ENCODE measurements at regions not wholly inside any gene's neighbourhood (a gene's known extent, or its start where the extent isn't known, plus 50 kb on each side); places are given as distances from the start of the nearest gene placed in this dataset.

DNA sequence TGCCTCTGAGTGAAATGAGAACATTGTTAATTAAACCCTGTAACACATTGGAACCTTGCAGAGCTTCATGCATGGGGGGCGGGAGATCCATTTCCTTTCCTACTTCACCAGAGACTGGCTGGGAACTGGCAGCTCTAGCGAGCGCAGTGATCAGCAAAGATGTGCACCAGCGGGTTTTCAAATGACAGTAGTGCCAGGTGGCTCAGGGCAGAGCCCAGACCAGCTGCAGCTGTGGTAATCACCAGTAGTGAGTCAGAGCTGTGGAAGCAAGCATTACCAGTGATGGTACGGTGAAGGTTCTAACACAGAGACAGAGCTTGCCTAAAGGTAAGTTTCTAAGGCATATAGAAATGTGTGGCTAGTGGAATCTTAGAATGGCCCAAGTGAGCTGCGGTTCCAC is 1009.7 kb upstream of the CELF2 start:
- no peak overlapping the region for H3K9ac ChIP-seq (ENCODE audit: low read length)
- no peak for TF ChIP-seq EZH2phosphoT487 (conservative IDR thresholded peaks at IDR 0.05; ENCODE audit: low read length)
- TF ChIP-seq, protein P1, sequence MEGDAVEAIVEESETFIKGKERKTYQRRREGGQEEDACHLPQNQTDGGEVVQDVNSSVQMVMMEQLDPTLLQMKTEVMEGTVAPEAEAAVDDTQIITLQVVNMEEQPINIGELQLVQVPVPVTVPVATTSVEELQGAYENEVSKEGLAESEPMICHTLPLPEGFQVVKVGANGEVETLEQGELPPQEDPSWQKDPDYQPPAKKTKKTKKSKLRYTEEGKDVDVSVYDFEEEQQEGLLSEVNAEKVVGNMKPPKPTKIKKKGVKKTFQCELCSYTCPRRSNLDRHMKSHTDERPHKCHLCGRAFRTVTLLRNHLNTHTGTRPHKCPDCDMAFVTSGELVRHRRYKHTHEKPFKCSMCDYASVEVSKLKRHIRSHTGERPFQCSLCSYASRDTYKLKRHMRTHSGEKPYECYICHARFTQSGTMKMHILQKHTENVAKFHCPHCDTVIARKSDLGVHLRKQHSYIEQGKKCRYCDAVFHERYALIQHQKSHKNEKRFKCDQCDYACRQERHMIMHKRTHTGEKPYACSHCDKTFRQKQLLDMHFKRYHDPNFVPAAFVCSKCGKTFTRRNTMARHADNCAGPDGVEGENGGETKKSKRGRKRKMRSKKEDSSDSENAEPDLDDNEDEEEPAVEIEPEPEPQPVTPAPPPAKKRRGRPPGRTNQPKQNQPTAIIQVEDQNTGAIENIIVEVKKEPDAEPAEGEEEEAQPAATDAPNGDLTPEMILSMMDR (IDR thresholded peaks at IDR 0.05; ENCODE audit: insufficient read depth, low read length, poor library complexity, severe bottlenecking), result no peak
- no peaks in the 10 kb centered on the region for H3F3A ChIP-seq (ENCODE audit: insufficient read depth)
- no peaks in the 10 kb centered on the region for H3K27me3 ChIP-seq (ENCODE audit: low read length)
- H3K4me3 ChIP-seq (ENCODE audit: insufficient read depth, low read length, poor library complexity, severe bottlenecking), result no peak overlapping the region
- no peaks in the 10 kb centered on the region for H4K20me1 ChIP-seq (ENCODE audit: low read depth, low read length)
- no peaks in the 10 kb centered on the region for H3K36me3 ChIP-seq (ENCODE audit: low read length)
- H3K79me2 ChIP-seq (ENCODE audit: insufficient read depth, low read length), result no peaks in the 10 kb centered on the region
- H3K4me2 ChIP-seq (ENCODE audit: low read depth, low read length, poor library complexity, severe bottlenecking), result no peak overlapping the region
- H3K27ac ChIP-seq (ENCODE audit: low read depth, low read length), result no peak overlapping the region
- H3K9me2 ChIP-seq (replicated peaks; ENCODE audit: insufficient read depth, low read length), result no peaks in the 10 kb centered on the region
- no peak overlapping the region for H2AFZ ChIP-seq (ENCODE audit: low read depth, low read length, severe bottlenecking)
- H3K9me3 ChIP-seq (ENCODE audit: insufficient read depth, low read length), result no peaks in the 10 kb centered on the region

DNA sequence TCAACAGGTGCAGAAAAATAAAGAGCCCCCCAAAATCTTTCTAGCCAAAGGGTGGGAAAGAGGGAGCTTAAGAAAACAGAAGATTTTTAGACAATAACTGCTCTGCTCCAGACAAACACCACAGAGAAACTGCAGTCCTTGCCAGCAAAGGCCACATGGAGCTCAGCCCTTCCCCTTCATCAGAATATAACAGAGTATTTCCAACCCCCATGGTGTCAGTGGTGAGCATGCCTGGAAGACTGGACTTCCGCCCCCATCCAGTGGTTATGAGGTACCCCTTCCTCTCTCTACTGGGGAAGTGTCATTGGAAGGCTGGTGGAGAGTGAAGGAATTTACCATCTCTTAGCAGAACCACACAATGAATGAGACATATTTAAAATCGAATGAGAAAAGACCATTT is 1007.3 kb upstream of the CELF2 start:
- no peak overlapping the region for H3K9ac ChIP-seq (ENCODE audit: low read length)
- H3K9me3 ChIP-seq (ENCODE audit: insufficient read depth, low read length), result no peaks in the 10 kb centered on the region
- no peaks in the 10 kb centered on the region for H3F3A ChIP-seq (ENCODE audit: insufficient read depth)
- H3K27ac ChIP-seq (ENCODE audit: low read depth, low read length), result no peak overlapping the region
- H3K36me3 ChIP-seq (ENCODE audit: low read length), result no peaks in the 10 kb centered on the region
- no peak overlapping the region for H3K4me3 ChIP-seq (ENCODE audit: insufficient read depth, low read length, poor library complexity, severe bottlenecking)
- H3K27me3 ChIP-seq (ENCODE audit: low read length), result no peaks in the 10 kb centered on the region
- TF ChIP-seq, protein P1 (IDR thresholded peaks at IDR 0.05; ENCODE audit: insufficient read depth, low read length, poor library complexity, severe bottlenecking), result no peak
- no peak for TF ChIP-seq EZH2phosphoT487 (conservative IDR thresholded peaks at IDR 0.05; ENCODE audit: low read length)
- no peak overlapping the region for H2AFZ ChIP-seq (ENCODE audit: low read depth, low read length, severe bottlenecking)
- H3K4me2 ChIP-seq (ENCODE audit: low read depth, low read length, poor library complexity, severe bottlenecking), result no peak overlapping the region
- H3K9me2 ChIP-seq (replicated peaks; ENCODE audit: insufficient read depth, low read length), result no peaks in the 10 kb centered on the region
- no peaks in the 10 kb centered on the region for H4K20me1 ChIP-seq (ENCODE audit: low read depth, low read length)
- H3K79me2 ChIP-seq (ENCODE audit: insufficient read depth, low read length), result no peaks in the 10 kb centered on the region

DNA sequence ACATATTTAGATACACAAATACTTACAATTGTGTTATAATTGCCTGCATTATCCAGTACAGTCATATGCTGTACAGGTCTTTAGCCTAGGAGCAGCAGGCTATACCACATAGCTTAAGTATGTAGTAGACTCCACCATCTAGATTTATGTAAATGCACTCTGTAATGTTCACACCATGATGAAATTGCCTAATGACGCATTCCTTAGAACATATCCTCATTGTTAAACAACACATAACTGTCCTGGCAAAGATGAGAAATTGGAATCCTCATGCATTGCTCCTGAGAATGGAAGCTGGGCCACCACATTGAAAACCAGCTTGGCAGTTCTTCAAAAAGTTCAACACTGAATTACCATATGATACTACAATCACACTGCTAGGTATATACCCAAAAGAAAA is 1002.8 kb upstream of the CELF2 start:
- Histone ChIP-seq H3K4me3 (ENCODE audit: insufficient read depth, low read length, poor library complexity, severe bottlenecking) (no peak overlapping the region), H3F3A (ENCODE audit: insufficient read depth) (no peaks in the 10 kb centered on the region), H3K9me2 (replicated peaks; ENCODE audit: insufficient read depth, low read length) (no peaks in the 10 kb centered on the region), H3K27ac (ENCODE audit: low read depth, low read length) (no peak overlapping the region), H4K20me1 (ENCODE audit: low read depth, low read length) (no peaks in the 10 kb centered on the region), H3K79me2 (ENCODE audit: insufficient read depth, low read length) (no peaks in the 10 kb centered on the region), H2AFZ (ENCODE audit: low read depth, low read length, severe bottlenecking) (no peak overlapping the region), H3K4me2 (ENCODE audit: low read depth, low read length, poor library complexity, severe bottlenecking) (no peak overlapping the region), H3K27me3 (ENCODE audit: low read length) (no peaks in the 10 kb centered on the region), H3K36me3 (ENCODE audit: low read length) (no peaks in the 10 kb centered on the region), H3K9ac (ENCODE audit: low read length) (no peak overlapping the region), H3K9me3 (ENCODE audit: insufficient read depth, low read length) (no peaks in the 10 kb centered on the region)
- no peak for TF ChIP-seq EZH2phosphoT487 (conservative IDR thresholded peaks at IDR 0.05; ENCODE audit: low read length)
- TF ChIP-seq, protein P1 (IDR thresholded peaks at IDR 0.05; ENCODE audit: insufficient read depth, low read length, poor library complexity, severe bottlenecking), result no peak
